Thoracic aorta (tissue), 2 donors: ENCODE measurements at regions not wholly inside any gene's neighbourhood (a gene's known extent, or its start where the extent isn't known, plus 50 kb on each side); places are given as distances from the start of the nearest gene placed in this dataset.

Experiments
- ATAC-seq: fragments of 150-250 bp; one replicate; pipeline ENCODE4 v1.8.0; 2017; ENCODE audit warnings: low read depth; ENCODE audit not compliant: insufficient number of reproducible peaks, low FRiP score
- DNase-seq: peaks from one replicate; pipeline ENCODE4 v3.0.0-alpha.2; 2020; ENCODE audit warnings: low spot score
- H3K27ac ChIP-seq, 2 donors: fragments of 200-600 bp; sonication (generic); 1 replicate in 1 of 2; 2 replicates in 1 of 2; pipeline ENCODE4 v1.5.1; 2016; ENCODE audit warnings: mild to moderate bottlenecking in 2 of 2, moderate library complexity in 2 of 2
- H3K27me3 ChIP-seq: fragments of 200-600 bp; sonication (generic); replicated peaks from 2 replicates; pipeline ENCODE4 v1.6.0; 2016; ENCODE audit warnings: mild to moderate bottlenecking; ENCODE audit not compliant: insufficient read depth
- H3K36me3 ChIP-seq: fragments of 200-600 bp; sonication (generic); one replicate; pipeline ENCODE4 v1.5.1; 2016
- H3K4me1 ChIP-seq, 2 donors: fragments of 200-600 bp; sonication (generic); 1 replicate in 1 of 2; 2 replicates in 1 of 2; pipeline versions ENCODE4 v1.5.1 to v1.6.0; 2016; ENCODE audit warnings: low read depth in 2 of 2, mild to moderate bottlenecking in 1 of 2; ENCODE audit not compliant: control insufficient read depth in 1 of 2
- H3K4me3 ChIP-seq: fragments of 200-600 bp; sonication (generic); 2 replicates; pipeline ENCODE4 v1.5.1; 2016; ENCODE audit warnings: mild to moderate bottlenecking
- H3K9me3 ChIP-seq: fragments of 200-600 bp; sonication (generic); 2 replicates; pipeline ENCODE4 v1.5.1; 2016
- CTCF ChIP-seq: fragments of 200-600 bp; sonication (generic); IDR thresholded peaks from one replicate; pipeline ENCODE4 v1.5.1; 2019; ENCODE audit warnings: antibody characterized with exemption

- H3K9me3 ChIP-seq = no peaks in the 10 kb centered on the region
- TF ChIP-seq CTCF = no peak
- H3K27ac ChIP-seq = peak overlapping the region in 1 of 2 donors; percentile 41
- H3K27me3 ChIP-seq = no peaks in the 10 kb centered on the region
- DNase-seq = no peak
- no peak overlapping the region for H3K4me3 ChIP-seq
- no peak for ATAC-seq
- H3K36me3 ChIP-seq = no peaks in the 10 kb centered on the region
- H3K4me1 ChIP-seq = peaks cover 2 to 15% of the 10 kb centered on the region in 2 donors
Measured at GRCh38 chr2:203626952-203627681, 79.3 kb upstream of the CD28 start.

GRCh38 chr2:203629699-203630098, 76.7 kb upstream of the CD28 start:
- Histone ChIP-seq H3K27me3 (no peaks in the 10 kb centered on the region), H3K27ac (no peak overlapping the region), H3K36me3 (no peaks in the 10 kb centered on the region), H3K4me1 (peaks cover 2 to 15% of the 10 kb centered on the region in 2 donors), H3K9me3 (no peaks in the 10 kb centered on the region), H3K4me3 (no peak overlapping the region)
- ATAC-seq (no peak), DNase-seq (no peak)
- TF ChIP-seq CTCF = no peak

GRCh38 chr2:203631068-203631757, 75.2 kb upstream of the CD28 start:
- Histone ChIP-seq H3K27ac (no peak overlapping the region), H3K9me3 (no peaks in the 10 kb centered on the region), H3K4me3 (no peak overlapping the region), H3K36me3 (no peaks in the 10 kb centered on the region), H3K27me3 (no peaks in the 10 kb centered on the region), H3K4me1 (peaks cover 2 to 15% of the 10 kb centered on the region in 2 donors)
- no peak for TF ChIP-seq CTCF
- DNase-seq (no peak), ATAC-seq (no peak)

- Histone ChIP-seq H3K4me1 (no peaks in the 10 kb centered on the region), H3K9me3 (no peaks in the 10 kb centered on the region), H3K4me3 (no peak overlapping the region), H3K36me3 (no peaks in the 10 kb centered on the region), H3K27ac (peak overlapping the region in 1 of 2 donors; percentile 38), H3K27me3 (no peaks in the 10 kb centered on the region)
- TF ChIP-seq CTCF = no peak
- DNase-seq (no peak), ATAC-seq (no peak)
Measured at GRCh38 chr2:203636588-203637470, 69.6 kb upstream of the CD28 start.
